ENCODE measurements at regions not wholly inside any gene's neighbourhood (a gene's known extent, or its start where the extent isn't known, plus 50 kb on each side); places are given as distances from the start of the nearest gene placed in this dataset.

DNA sequence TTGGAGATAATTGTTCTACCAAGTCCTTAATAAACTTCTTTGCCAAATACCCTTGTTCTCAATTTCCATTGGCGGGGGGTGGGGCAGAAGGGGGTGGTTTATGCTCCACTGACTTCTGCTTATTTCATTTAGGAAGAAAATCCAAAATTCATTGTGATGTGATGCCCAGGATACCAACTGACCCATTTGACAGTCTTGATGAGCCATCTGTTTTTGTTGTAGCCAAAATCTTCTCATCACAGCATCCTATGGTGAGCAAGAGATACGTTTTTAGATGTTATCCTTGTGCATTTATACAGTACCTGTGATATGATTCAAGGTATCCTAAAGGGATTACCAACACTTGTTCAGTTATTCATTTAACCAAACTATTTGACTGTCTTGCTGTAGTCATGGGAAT, 108.5 kb upstream of the BMP5 start:
- TF ChIP-seq, protein P1, sequence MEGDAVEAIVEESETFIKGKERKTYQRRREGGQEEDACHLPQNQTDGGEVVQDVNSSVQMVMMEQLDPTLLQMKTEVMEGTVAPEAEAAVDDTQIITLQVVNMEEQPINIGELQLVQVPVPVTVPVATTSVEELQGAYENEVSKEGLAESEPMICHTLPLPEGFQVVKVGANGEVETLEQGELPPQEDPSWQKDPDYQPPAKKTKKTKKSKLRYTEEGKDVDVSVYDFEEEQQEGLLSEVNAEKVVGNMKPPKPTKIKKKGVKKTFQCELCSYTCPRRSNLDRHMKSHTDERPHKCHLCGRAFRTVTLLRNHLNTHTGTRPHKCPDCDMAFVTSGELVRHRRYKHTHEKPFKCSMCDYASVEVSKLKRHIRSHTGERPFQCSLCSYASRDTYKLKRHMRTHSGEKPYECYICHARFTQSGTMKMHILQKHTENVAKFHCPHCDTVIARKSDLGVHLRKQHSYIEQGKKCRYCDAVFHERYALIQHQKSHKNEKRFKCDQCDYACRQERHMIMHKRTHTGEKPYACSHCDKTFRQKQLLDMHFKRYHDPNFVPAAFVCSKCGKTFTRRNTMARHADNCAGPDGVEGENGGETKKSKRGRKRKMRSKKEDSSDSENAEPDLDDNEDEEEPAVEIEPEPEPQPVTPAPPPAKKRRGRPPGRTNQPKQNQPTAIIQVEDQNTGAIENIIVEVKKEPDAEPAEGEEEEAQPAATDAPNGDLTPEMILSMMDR (IDR thresholded peaks at IDR 0.05; ENCODE audit: low read depth, low read length) = no peak
- TF ChIP-seq, protein P2, sequence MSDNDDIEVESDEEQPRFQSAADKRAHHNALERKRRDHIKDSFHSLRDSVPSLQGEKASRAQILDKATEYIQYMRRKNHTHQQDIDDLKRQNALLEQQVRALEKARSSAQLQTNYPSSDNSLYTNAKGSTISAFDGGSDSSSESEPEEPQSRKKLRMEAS (IDR thresholded peaks at IDR 0.05; ENCODE audit: low read depth, low read length) = no peak
- no peak for TF ChIP-seq POLR2A (IDR thresholded peaks at IDR 0.05; ENCODE audit: extremely low read depth, insufficient read length)
- TF ChIP-seq MYC (IDR thresholded peaks at IDR 0.05; ENCODE audit: low read depth, low read length) = no peak

Measured in NB4 (cell line).